ENCODE measurements at regions not wholly inside any gene's neighbourhood (a gene's known extent, or its start where the extent isn't known, plus 50 kb on each side); places are given as distances from the start of the nearest gene placed in this dataset.

GRCh38 chr5:79873187-79873586, 117.9 kb downstream of the MTX3 start:
- no peaks in the 10 kb centered on the region for H3K79me2 ChIP-seq (ENCODE audit: control insufficient read depth in 1 of 2, insufficient read depth in 2 of 2, low read length in 2 of 2)
- H3K4me2 ChIP-seq (ENCODE audit: insufficient read depth in 1 of 2, low read depth in 2 of 2, low read length in 2 of 2) = no peak overlapping the region
- H3K27ac ChIP-seq (ENCODE audit: low read depth, low read length) = no peak overlapping the region
- no peaks in the 10 kb centered on the region for H3K23me2 ChIP-seq (ENCODE audit: low read depth, low read length)
- no peak overlapping the region for H3K18ac ChIP-seq (ENCODE audit: extremely low read depth, low read length)
- FAIRE-seq (no peak), DNase-seq (ENCODE audit: low read depth in 1 of 2, low spot score in 2 of 2) (no peak)
- H3K56ac ChIP-seq (replicated peaks; ENCODE audit: insufficient read length, low read depth, low read length) = no peak overlapping the region
- no peak overlapping the region for H4K91ac ChIP-seq (replicated peaks; ENCODE audit: insufficient read length, low read length)
- no peaks in the 10 kb centered on the region for H3K27me3 ChIP-seq (replicated peaks in 1 of 4; ENCODE audit: control insufficient read depth in 3 of 4, extremely low read depth in 1 of 4, insufficient read depth in 3 of 4, low read length in 3 of 4)
- POLR2A ChIA-PET (ENCODE audit: partially characterized antibody) = no interaction called here
- no peak overlapping the region for H4K5ac ChIP-seq (ENCODE audit: insufficient read length, low read depth, low read length)
- H3K36me3 ChIP-seq (ENCODE audit: control insufficient read depth in 2 of 4, insufficient read depth in 4 of 4, low read length in 3 of 4) = no peaks in the 10 kb centered on the region
- no peak overlapping the region for H3K9ac ChIP-seq (replicated peaks in 1 of 4; ENCODE audit: extremely low read depth in 1 of 4, low read depth in 3 of 4, low read length in 3 of 4)
- no peak overlapping the region for H2BK5ac ChIP-seq (ENCODE audit: low read depth, low read length)
- H4K20me1 ChIP-seq (replicated peaks in 1 of 2; ENCODE audit: control insufficient read depth in 1 of 2, insufficient read depth in 2 of 2, low read length in 2 of 2) = no peaks in the 10 kb centered on the region
- H4K8ac ChIP-seq (ENCODE audit: extremely low read depth, insufficient read depth, low read length) = no peak overlapping the region
- H2BK20ac ChIP-seq (ENCODE audit: low read length) = no peak overlapping the region
- no peaks in the 10 kb centered on the region for H3K79me1 ChIP-seq (ENCODE audit: low read depth, low read length)
- H3K14ac ChIP-seq (ENCODE audit: insufficient read length) = no peak overlapping the region
- H2AFZ ChIP-seq (ENCODE audit: low read length) = no peak overlapping the region
- no peak overlapping the region for H3K23ac ChIP-seq (ENCODE audit: insufficient read length)
- H2BK120ac ChIP-seq (replicated peaks; ENCODE audit: low read depth, low read length) = no peak overlapping the region
- no peak overlapping the region for H3K4ac ChIP-seq (replicated peaks; ENCODE audit: insufficient read length, low read depth, low read length)
- no peaks in the 10 kb centered on the region for H3K4me1 ChIP-seq (replicated peaks in 1 of 4; ENCODE audit: control insufficient read depth in 3 of 4, insufficient read depth in 4 of 4, low read length in 3 of 4)
- CTCF ChIA-PET (ENCODE audit: partially characterized antibody) = interaction anchor here (0.7 to 1.1 kb wide), 2 partner anchors 15 to 210 kb away, joined by 3 read pairs; no protein-coding TSS in a partner anchor
- WGBS, 2 experiments (ENCODE audit: extremely low coverage in 1 of 2, insufficient coverage in 1 of 2, insufficient read length in 1 of 2, insufficient replicate concordance in 2 of 2, low coverage in 1 of 2, low lambda C conversion rate in 2 of 2, missing lambda C conversion rate in 1 of 2) = 94% methylated on average over 8 of the region's 8 CpGs; no CpG with 5 or more reads in 1 of the 2 experiments
- H2BK15ac ChIP-seq (ENCODE audit: low read length) = no peak overlapping the region
- H2AK5ac ChIP-seq (ENCODE audit: low read depth, low read length) = no peak overlapping the region
- H3K4me3 ChIP-seq (ENCODE audit: extremely low read depth in 1 of 4, insufficient read depth in 2 of 4, low read depth in 3 of 4, low read length in 4 of 4) = no peak overlapping the region
- H3K9me3 ChIP-seq (ENCODE audit: insufficient read depth in 2 of 2, low read depth in 1 of 2, low read length in 1 of 2) = no peaks in the 10 kb centered on the region
- H2BK12ac ChIP-seq (ENCODE audit: low read depth, low read length) = no peak overlapping the region
- no peak for TF ChIP-seq TBP (IDR thresholded peaks at IDR 0.05; ENCODE audit: low read depth, low read length)
- TF ChIP-seq RNF2 (IDR thresholded peaks at IDR 0.05; ENCODE audit: borderline replicate concordance, low read depth, low read length, missing control alignments, poor library complexity, severe bottlenecking) = no peak
